RWPE1 (cell line): ENCODE measurements at regions not wholly inside any gene's neighbourhood (a gene's known extent, or its start where the extent isn't known, plus 50 kb on each side); places are given as distances from the start of the nearest gene placed in this dataset.

Experiments
- CTCF ChIA-PET: fragments of 350-600 bp; sonication (Branson Sonifier 250); formaldehyde crosslinking; extraction: SDS; loops from one replicate; lab custom pipeline; 2021; lab: Yijun Ruan, JAX
- POLR2A ChIA-PET: fragments of 400-600 bp; formaldehyde crosslinking; extraction: SDS; loops from one replicate; lab custom pipeline; 2020; ENCODE audit warnings: antibody characterized with exemption; ENCODE audit not compliant: low non-redundant PET; lab: Yijun Ruan, JAX
- DNase-seq: peaks from one replicate; pipeline ENCODE4 v3.0.0; 2012; ENCODE audit warnings: low spot score
- H3K27ac ChIP-seq: fragments of 450-650 bp; 2 replicates; pipeline ENCODE4 v1.5.1; 2017
- TF ChIP-seq, protein P1 (sequence below): fragments of 450-650 bp; conservative IDR thresholded peaks from 2 replicates; pipeline ENCODE4 v1.5.1; 2017; ENCODE audit warnings: low read depth, mild to moderate bottlenecking

DNA sequence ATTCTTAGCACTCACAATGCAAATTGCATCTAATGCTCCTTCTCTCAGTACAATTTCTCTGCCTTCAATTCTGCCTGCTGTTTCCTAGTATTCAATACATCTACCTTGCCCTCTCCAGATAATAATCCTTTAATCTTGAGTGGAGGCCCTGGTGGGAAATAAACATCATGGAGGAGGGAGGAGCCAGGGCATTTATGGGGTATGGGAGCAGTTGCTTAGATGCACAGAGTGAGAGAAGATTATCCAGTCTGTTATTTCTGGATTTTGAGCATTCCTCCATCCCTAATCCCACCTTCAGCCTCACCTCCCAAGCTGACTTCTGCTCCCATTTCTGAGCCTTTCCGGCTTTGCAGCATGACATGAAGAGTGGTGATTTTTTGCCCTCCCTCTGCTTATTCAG is 127.9 kb upstream of the PPP3CA start:
- CTCF ChIA-PET: interaction anchor here (0.6 kb wide), 1 partner anchor 42 kb away, joined by 3 read pairs; no protein-coding TSS in a partner anchor
- no peak for DNase-seq
- TF ChIP-seq, protein P1, sequence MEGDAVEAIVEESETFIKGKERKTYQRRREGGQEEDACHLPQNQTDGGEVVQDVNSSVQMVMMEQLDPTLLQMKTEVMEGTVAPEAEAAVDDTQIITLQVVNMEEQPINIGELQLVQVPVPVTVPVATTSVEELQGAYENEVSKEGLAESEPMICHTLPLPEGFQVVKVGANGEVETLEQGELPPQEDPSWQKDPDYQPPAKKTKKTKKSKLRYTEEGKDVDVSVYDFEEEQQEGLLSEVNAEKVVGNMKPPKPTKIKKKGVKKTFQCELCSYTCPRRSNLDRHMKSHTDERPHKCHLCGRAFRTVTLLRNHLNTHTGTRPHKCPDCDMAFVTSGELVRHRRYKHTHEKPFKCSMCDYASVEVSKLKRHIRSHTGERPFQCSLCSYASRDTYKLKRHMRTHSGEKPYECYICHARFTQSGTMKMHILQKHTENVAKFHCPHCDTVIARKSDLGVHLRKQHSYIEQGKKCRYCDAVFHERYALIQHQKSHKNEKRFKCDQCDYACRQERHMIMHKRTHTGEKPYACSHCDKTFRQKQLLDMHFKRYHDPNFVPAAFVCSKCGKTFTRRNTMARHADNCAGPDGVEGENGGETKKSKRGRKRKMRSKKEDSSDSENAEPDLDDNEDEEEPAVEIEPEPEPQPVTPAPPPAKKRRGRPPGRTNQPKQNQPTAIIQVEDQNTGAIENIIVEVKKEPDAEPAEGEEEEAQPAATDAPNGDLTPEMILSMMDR: no peak
- POLR2A ChIA-PET: no interaction called here
- H3K27ac ChIP-seq: no peak overlapping the region

DNA sequence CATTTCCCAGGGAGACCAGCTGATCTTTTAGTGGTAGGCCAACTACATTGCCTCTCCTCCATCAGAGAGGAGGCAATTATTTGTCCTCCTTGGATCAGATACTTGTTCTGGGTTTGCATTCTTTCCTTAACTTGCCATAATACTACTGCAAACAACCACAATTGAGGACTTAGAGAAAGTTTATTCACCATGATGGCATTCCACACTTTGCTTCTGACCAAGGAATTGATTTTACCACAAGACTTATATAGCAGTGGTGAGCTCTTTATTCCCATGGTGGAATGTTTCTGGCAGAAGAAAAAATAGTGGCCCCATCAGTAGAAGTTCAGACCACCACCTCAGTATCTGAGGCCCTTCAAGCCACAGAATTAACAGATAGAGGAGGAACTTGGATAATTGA is 123.9 kb upstream of the PPP3CA start:
- H3K27ac ChIP-seq: no peak overlapping the region
- DNase-seq: no peak
- ChIA-PET POLR2A (no interaction called here), CTCF (interaction anchor here (0.6 kb wide), 3 partner anchors 46 to 385 kb away, joined by 3 read pairs; no protein-coding TSS in a partner anchor)
- TF ChIP-seq, protein P1: no peak

DNA sequence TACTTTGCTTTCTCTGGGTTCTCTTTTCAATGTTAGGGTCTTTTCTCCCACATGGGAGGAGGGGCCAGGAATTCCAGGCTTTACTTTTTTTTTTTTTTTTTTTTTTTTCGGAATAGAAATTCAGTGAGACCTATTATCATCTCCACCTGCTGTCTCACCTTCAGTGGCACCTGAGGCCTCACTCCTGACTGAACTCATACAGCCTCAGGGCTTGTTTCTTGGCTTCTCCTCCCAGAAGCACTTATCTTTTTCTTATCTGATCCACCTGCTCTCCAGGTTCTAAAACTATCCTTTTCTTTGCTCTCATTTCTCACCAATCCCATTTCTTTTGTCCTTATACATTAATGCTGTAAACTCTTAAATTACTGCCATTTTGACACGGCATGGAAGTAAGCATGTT is 117.3 kb upstream of the PPP3CA start:
- H3K27ac ChIP-seq: no peak overlapping the region
- POLR2A ChIA-PET: no interaction called here
- CTCF ChIA-PET: interaction anchor here (0.6 kb wide), 1 partner anchor 211 kb away, joined by 3 read pairs; no protein-coding TSS in a partner anchor
- no peak for DNase-seq
- TF ChIP-seq, protein P1: no peak

DNA sequence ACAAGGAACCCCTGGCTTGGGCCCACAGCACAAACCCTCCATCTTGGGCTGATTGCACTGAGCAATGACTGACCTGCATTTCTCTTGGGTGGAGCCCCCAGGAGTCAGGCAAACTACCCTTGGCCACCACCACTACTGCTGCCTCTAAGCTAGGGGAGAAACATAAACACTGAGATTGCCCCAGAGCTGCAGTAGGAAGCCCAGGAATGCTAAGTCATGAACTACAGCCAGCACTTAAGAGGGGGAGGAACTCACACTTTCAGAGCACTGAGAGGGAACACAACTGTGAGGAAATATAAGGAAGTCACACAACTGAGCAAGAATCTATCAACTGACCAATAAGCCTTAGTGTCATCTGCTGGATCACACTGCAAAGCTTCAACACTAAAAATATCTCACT is 111.6 kb upstream of the PPP3CA start:
- ChIA-PET CTCF (no interaction called here), POLR2A (no interaction called here)
- no peak overlapping the region for H3K27ac ChIP-seq
- no peak for DNase-seq
- TF ChIP-seq, protein P1: no peak

DNA sequence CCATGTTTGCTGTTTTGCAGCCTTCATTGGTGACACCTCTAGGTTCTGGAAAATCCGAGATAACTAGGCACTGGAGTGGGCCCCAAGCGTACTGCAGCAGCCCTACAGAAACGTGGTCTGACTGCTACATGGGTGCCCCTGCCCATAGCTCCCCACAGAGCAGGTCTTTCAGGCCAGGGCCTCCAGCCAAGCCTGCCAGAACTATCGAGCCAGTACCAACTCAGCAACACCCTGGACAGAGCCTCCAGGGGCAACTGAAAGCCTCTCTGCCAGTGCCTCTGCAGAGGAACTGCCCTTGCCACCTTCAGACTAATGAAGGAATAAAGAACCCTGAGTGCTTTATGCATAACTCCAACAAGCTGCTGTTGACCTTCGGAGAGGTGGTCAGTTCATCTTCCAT is 111.1 kb upstream of the PPP3CA start:
- H3K27ac ChIP-seq: no peak overlapping the region
- POLR2A ChIA-PET: no interaction called here
- TF ChIP-seq, protein P1: no peak
- no peak for DNase-seq
- CTCF ChIA-PET: no interaction called here

DNA sequence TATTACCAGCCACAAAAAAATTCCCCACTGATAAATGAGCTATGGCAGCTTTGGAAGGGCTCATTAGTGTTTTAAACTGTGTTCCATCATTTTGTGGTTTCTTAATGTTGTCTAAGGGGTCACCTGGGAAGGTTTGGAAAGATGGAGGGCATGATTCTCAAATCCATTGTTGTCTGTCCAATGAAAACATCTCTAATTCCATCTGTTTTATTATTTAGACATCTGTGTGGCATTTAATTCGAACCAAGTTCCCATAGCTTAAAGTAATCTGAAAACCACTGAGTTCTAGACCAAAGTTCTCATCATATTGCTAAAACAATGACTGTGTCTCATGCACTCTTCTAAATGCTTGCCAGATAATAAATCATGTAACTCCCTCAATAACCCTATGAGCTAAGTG is 103.8 kb upstream of the PPP3CA start:
- TF ChIP-seq, protein P1: no peak
- H3K27ac ChIP-seq: no peak overlapping the region
- ChIA-PET CTCF (no interaction called here), POLR2A (no interaction called here)
- DNase-seq: no peak

DNA sequence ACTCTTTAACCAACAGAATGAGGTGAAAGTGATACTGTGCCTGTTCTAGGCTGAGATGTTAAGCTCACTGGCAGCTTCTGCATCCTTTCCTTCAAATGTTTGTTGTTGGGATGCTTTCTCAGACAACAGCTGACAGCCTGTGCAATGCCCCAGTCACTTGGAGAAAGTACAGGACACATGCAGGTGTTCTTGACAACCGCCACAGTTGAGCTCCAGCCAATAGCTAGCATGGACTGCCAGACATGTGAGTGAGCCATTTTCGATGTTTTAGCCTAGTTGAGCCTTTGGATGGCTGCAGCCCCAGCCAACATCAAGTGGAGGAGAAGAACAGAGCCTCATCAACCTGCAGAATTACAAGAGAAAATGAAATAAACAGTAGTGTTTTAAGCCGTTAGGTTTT is 94.1 kb upstream of the PPP3CA start:
- DNase-seq: no peak
- ChIA-PET CTCF (no interaction called here), POLR2A (no interaction called here)
- H3K27ac ChIP-seq: no peak overlapping the region
- TF ChIP-seq, protein P1: no peak
